ENCODE measurements at regions not wholly inside any gene's neighbourhood (a gene's known extent, or its start where the extent isn't known, plus 50 kb on each side); places are given as distances from the start of the nearest gene placed in this dataset.

- no peak for TF ChIP-seq CTCF (IDR thresholded peaks at IDR 0.05; ENCODE audit: low read depth, low read length)
- TF ChIP-seq EZH2phosphoT487 (IDR thresholded peaks at IDR 0.05; ENCODE audit: low read depth) = no peak
These were observed 748.2 kb upstream of the NRSN1 start for GRCh38 chr6:23377830-23378229.

Data from OCI-LY3 (cell line).